ENCODE measurements at regions not wholly inside any gene's neighbourhood (a gene's known extent, or its start where the extent isn't known, plus 50 kb on each side); places are given as distances from the start of the nearest gene placed in this dataset.

DNA sequence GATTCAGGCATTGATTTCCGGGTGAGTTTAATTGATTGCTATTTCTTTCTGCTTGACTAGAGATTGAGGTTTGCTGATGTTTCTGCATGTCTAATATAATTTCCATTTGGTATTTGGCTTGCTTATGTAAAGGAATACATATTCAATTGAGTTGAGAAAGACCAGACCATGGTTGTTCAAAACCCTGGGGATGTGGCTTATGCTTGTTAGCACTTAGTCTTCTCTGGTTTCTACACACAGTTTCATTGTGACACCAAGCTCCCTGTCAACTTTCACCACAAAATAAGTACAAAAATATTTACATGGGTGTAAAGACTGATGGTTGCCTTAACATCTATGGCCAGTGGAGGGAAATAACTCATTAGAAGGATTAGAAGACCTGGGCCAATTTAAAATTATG lies 209.6 kb downstream of the CDH26 start:
- H3K4me1 ChIP-seq (ENCODE audit: control insufficient read depth in 1 of 2, insufficient read depth in 2 of 2, low read depth in 1 of 2, low read length in 1 of 2) = no peaks in the 10 kb centered on the region
- no peak overlapping the region for H3K27ac ChIP-seq (ENCODE audit: low read depth in 2 of 2, low read length in 1 of 2)
- no peaks in the 10 kb centered on the region for H3K27me3 ChIP-seq (ENCODE audit: insufficient read depth)
- no peaks in the 10 kb centered on the region for H4K20me1 ChIP-seq (ENCODE audit: insufficient read depth)
- no peak overlapping the region for H3K9ac ChIP-seq
- H3K9me2 ChIP-seq = no peaks in the 10 kb centered on the region
- no peak for TF ChIP-seq FOXJ3 (CRISPR knock-in tag; IDR thresholded peaks at IDR 0.05)
- TF ChIP-seq FOXM1 (IDR thresholded peaks at IDR 0.05; ENCODE audit: low read depth) = no peak
- TF ChIP-seq RXRA (IDR thresholded peaks at IDR 0.05; ENCODE audit: borderline replicate concordance, low read depth) = no peak
- TF ChIP-seq SIN3A (IDR thresholded peaks at IDR 0.05; ENCODE audit: borderline replicate concordance, low read depth, low read length) = no peak
- TF ChIP-seq EZH2phosphoT487 (IDR thresholded peaks at IDR 0.05; ENCODE audit: borderline replicate concordance, low read depth) = no peak
- DNase-seq = no peak
- no peak overlapping the region for H3K4me2 ChIP-seq
- ChIA-PET POLR2A (no interaction called here), CTCF (interaction anchor here (1.1 kb wide), 1 partner anchor 21 kb away, joined by 3 read pairs; no protein-coding TSS in a partner anchor)
- H3K36me3 ChIP-seq (replicated peaks in 1 of 2; ENCODE audit: control insufficient read depth in 1 of 2, insufficient read depth in 2 of 2, low read length in 1 of 2) = no peaks in the 10 kb centered on the region
- 63% methylated on average over 1 of the region's 1 CpG for WGBS (ENCODE audit: low lambda C conversion rate)
- H3K9me3 ChIP-seq = no peaks in the 10 kb centered on the region
- H3F3A ChIP-seq (replicated peaks; ENCODE audit: insufficient read depth) = no peaks in the 10 kb centered on the region
- H2AFZ ChIP-seq (ENCODE audit: low read depth) = no peak overlapping the region
- no peaks in the 10 kb centered on the region for H3K79me2 ChIP-seq (ENCODE audit: insufficient read depth)
- H3K4me3 ChIP-seq (ENCODE audit: low read depth in 2 of 2, low read length in 1 of 2) = no peak overlapping the region

DNA sequence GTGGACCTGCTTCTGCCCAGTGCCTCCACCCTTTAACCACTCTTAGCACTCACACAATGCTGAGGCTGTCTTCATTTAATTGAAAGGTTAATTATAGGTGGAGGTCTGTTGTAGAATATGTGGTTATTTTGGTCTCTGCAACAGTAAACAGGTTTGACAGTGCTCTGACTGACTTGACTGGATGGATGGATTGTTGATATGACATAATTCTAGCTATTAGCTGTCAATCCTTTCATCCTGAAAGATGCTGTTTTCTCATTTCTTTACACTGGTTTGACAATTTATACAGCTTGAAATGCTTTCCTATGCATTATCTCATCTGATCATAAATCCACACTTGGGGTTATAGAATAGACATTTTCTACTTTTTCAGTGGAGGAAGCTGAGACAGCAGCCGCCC lies 210.7 kb downstream of the CDH26 start:
- Histone ChIP-seq H3K4me1 (ENCODE audit: control insufficient read depth in 1 of 2, insufficient read depth in 2 of 2, low read depth in 1 of 2, low read length in 1 of 2) (no peaks in the 10 kb centered on the region), H3K27me3 (ENCODE audit: insufficient read depth) (no peaks in the 10 kb centered on the region), H4K20me1 (ENCODE audit: insufficient read depth) (no peaks in the 10 kb centered on the region), H3K4me3 (ENCODE audit: low read depth in 2 of 2, low read length in 1 of 2) (no peak overlapping the region), H3K9me2 (no peaks in the 10 kb centered on the region), H3K9ac (no peak overlapping the region), H3F3A (replicated peaks; ENCODE audit: insufficient read depth) (no peaks in the 10 kb centered on the region), H3K36me3 (replicated peaks in 1 of 2; ENCODE audit: control insufficient read depth in 1 of 2, insufficient read depth in 2 of 2, low read length in 1 of 2) (no peaks in the 10 kb centered on the region), H3K9me3 (no peaks in the 10 kb centered on the region; the same call in 1 of the 2 replicates), H3K4me2 (no peak overlapping the region), H3K27ac (ENCODE audit: low read depth in 2 of 2, low read length in 1 of 2) (no peak overlapping the region), H3K79me2 (ENCODE audit: insufficient read depth) (no peaks in the 10 kb centered on the region), H2AFZ (ENCODE audit: low read depth) (no peak overlapping the region)
- no peak for DNase-seq
- WGBS (ENCODE audit: low lambda C conversion rate) = 40% methylated on average over 1 of the region's 1 CpG
- CTCF ChIA-PET = no interaction called here
- POLR2A ChIA-PET = no interaction called here
- TF ChIP-seq, protein P1, sequence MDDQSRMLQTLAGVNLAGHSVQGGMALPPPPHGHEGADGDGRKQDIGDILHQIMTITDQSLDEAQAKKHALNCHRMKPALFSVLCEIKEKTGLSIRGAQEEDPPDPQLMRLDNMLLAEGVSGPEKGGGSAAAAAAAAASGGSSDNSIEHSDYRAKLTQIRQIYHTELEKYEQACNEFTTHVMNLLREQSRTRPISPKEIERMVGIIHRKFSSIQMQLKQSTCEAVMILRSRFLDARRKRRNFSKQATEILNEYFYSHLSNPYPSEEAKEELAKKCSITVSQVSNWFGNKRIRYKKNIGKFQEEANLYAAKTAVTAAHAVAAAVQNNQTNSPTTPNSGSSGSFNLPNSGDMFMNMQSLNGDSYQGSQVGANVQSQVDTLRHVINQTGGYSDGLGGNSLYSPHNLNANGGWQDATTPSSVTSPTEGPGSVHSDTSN (IDR thresholded peaks at IDR 0.05) = no peak
- no peak for TF ChIP-seq SIN3A (IDR thresholded peaks at IDR 0.05; ENCODE audit: borderline replicate concordance, low read depth, low read length)
- TF ChIP-seq, protein P2, sequence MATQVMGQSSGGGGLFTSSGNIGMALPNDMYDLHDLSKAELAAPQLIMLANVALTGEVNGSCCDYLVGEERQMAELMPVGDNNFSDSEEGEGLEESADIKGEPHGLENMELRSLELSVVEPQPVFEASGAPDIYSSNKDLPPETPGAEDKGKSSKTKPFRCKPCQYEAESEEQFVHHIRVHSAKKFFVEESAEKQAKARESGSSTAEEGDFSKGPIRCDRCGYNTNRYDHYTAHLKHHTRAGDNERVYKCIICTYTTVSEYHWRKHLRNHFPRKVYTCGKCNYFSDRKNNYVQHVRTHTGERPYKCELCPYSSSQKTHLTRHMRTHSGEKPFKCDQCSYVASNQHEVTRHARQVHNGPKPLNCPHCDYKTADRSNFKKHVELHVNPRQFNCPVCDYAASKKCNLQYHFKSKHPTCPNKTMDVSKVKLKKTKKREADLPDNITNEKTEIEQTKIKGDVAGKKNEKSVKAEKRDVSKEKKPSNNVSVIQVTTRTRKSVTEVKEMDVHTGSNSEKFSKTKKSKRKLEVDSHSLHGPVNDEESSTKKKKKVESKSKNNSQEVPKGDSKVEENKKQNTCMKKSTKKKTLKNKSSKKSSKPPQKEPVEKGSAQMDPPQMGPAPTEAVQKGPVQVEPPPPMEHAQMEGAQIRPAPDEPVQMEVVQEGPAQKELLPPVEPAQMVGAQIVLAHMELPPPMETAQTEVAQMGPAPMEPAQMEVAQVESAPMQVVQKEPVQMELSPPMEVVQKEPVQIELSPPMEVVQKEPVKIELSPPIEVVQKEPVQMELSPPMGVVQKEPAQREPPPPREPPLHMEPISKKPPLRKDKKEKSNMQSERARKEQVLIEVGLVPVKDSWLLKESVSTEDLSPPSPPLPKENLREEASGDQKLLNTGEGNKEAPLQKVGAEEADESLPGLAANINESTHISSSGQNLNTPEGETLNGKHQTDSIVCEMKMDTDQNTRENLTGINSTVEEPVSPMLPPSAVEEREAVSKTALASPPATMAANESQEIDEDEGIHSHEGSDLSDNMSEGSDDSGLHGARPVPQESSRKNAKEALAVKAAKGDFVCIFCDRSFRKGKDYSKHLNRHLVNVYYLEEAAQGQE (IDR thresholded peaks at IDR 0.05; ENCODE audit: low read depth, low read length) = no peak

Measured in SK-N-SH (cell line).